Activated T-cell treated with anti-CD3 and anti-CD28 coated beads, Interleukin-2, amount 50 U/mL, for 72 hours (primary cell): ENCODE measurements at regions not wholly inside any gene's neighbourhood (a gene's known extent, or its start where the extent isn't known, plus 50 kb on each side); places are given as distances from the start of the nearest gene placed in this dataset.
"Not testable (repeated sequence)": the region's sequence is repeated elsewhere in the genome, so short reads cannot be mapped to it uniquely, and the experiment has no call there.

Source experiments
- ATAC-seq, 2 donors: fragments of 150-1000 bp; cut with Tn5 transposase; replicated peaks in 1 of 2; 2 replicates each; pipeline ENCODE4 v1.10.0; 2021; ENCODE audit warnings: moderate library complexity in 2 of 2, mild to moderate bottlenecking in 1 of 2
- DNase-seq, 2 donors: peaks; one replicate each; pipeline ENCODE4 v3.0.0; 2021 to 2022; ENCODE audit warnings: mixed read lengths in 1 of 2
- H3K27ac Mint-ChIP-seq: one replicate; pipeline ENCODE4 v1.8.0; 2022; ENCODE audit warnings: mild to moderate bottlenecking, moderate library complexity, mixed read lengths
- H3K27me3 Mint-ChIP-seq: one replicate; pipeline ENCODE4 v1.8.0; 2022; ENCODE audit warnings: low read depth, mixed read lengths
- H3K36me3 Mint-ChIP-seq, 2 donors: one replicate each; pipeline ENCODE4 v1.8.0; 2022; ENCODE audit warnings: mixed read lengths in 2 of 2, mild to moderate bottlenecking in 1 of 2; ENCODE audit not compliant: insufficient read depth in 2 of 2
- H3K4me1 Mint-ChIP-seq: one replicate; pipeline ENCODE4 v1.8.0; 2022; ENCODE audit warnings: low read depth, mixed read lengths
- H3K4me3 Mint-ChIP-seq, 2 donors: one replicate each; pipeline ENCODE4 v1.8.0; 2022; ENCODE audit warnings: mild to moderate bottlenecking in 2 of 2, mixed read lengths in 2 of 2, moderate library complexity in 2 of 2
- H3K9me3 Mint-ChIP-seq, 2 donors: one replicate each; pipeline ENCODE4 v1.8.0; 2022; ENCODE audit warnings: mixed read lengths in 2 of 2

DNA sequence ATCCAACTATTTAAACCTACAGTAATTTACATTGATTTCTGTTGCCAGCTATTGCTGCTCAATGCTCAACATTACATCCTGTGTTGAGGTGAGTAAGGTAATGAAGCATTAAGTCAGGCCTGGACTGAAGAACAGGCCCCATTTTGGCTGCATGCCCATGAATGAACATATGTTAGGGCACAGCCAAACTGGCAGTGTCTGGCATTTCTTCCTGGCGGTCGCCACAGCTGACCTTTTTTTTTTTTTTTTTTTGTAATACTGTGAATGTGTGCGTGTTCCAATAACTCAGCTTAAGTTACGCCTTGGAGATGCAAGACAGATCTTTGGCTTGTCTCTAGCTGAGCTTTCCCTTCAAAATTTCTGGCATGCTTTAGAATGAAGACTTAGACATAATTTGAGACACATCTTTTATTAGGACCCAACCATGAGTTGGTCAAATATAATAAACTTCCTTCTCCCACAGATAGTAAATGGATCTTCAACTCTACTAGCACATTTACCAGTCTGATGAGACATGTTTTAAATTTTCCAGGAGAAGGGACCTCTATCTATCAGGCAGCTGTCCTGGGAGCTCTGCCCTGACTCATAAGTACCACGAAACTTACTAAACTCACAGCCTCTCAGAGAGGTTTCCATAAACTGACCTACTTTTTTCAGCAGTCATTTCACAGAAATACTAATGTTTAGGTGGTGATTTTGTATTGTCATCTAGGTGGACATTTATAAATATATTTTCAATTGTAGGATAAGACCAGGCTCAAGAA is 341.1 kb upstream of the RUNX1 start:
- no peak for ATAC-seq
- H3K27me3 Mint-ChIP-seq, result peaks cover 5% of the 10 kb centered on the region
- H3K9me3 Mint-ChIP-seq, result peaks cover 4 to 7% of the 10 kb centered on the region in 2 donors
- no peak for DNase-seq
- peaks cover 2 to 15% of the 10 kb centered on the region in 2 donors for H3K36me3 Mint-ChIP-seq
- H3K4me1 Mint-ChIP-seq, result peaks cover 29% of the 10 kb centered on the region
- H3K27ac Mint-ChIP-seq, result no peak overlapping the region
- H3K4me3 Mint-ChIP-seq, result no peak overlapping the region

DNA sequence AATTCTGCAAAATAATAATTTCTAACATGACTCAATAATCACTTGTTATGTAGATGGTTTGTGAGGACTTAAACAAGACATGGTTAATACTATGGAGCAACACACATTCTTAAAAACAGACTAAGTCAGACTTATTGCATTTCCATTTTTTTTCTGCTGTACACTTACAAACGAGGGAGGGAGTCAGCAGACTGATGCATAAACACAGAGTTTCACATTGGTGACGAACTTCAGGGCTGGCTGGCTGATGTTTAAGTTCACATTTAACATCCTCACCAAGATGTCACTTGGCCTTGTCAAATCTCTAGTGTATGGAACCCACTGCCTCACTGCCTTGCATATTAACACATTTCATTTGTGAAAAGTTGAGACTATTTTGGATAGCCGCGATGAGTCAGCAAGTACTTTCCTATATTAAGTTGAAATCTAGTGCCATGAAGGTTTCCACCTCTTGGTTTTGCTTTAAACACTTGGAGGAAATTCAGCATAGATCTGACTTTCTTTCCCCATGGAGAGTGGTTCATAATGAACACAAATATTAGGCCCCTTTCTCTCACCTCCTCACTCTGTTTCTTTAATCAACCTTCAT is 337.5 kb upstream of the RUNX1 start:
- peak in 1 of 2 donors; percentile 45 for ATAC-seq
- Mint-ChIP-seq H3K36me3 (peaks cover 2 to 18% of the 10 kb centered on the region in 2 donors), H3K9me3 (peaks cover 6 to 13% of the 10 kb centered on the region in 2 donors), H3K4me1 (peaks cover 12% of the 10 kb centered on the region), H3K27ac (no peak overlapping the region), H3K4me3 (no peak overlapping the region), H3K27me3 (no peaks in the 10 kb centered on the region)
- no peak for DNase-seq

DNA sequence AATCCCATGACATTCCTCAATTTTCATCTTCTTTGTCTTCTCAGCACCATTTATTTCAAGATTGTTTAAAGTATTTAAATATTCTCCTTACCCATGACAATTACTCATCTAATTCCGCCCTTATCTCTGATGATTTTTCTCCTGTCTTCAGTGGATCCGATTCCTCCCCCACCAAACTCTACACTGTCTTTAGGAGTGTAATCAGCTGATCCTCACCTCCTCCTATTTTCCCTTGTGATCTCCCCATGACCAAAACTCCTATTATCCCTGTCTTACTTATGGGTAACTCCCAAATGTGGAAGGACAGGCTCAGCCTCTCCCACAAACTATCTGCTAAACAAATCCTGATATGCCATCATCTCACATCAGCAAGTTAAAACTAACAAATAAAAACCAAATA is 335.3 kb upstream of the RUNX1 start:
- Mint-ChIP-seq H3K27ac (no peak overlapping the region), H3K9me3 (peaks cover 6 to 10% of the 10 kb centered on the region in 2 donors), H3K27me3 (no peaks in the 10 kb centered on the region), H3K4me1 (no peaks in the 10 kb centered on the region), H3K36me3 (peaks cover 2 to 14% of the 10 kb centered on the region in 2 donors), H3K4me3 (no peak overlapping the region)
- DNase-seq (no peak), ATAC-seq (no peak)

DNA sequence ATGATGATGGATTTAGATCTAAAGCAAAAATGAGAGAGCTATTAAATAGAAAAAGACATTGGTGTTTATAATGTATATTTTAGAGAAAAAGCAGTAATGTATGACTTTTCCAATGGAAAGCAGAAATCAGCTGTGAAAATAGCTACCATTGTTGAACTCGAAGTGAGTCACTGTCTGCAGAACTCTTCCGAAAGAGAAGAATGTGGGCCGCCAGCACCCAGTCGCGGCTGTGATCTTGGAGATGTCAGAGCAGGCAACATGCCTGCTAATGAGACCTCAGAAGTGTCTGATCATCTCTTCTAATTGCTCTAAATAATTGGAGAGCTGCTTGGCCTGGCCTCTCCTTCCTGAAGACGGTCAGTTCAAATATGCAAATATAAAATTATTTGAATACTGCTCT is 333.6 kb upstream of the RUNX1 start:
- Mint-ChIP-seq H3K27me3 (peaks cover under 1% of the 10 kb centered on the region), H3K4me3 (no peak overlapping the region), H3K4me1 (no peaks in the 10 kb centered on the region), H3K9me3 (peaks cover 2 to 6% of the 10 kb centered on the region in 2 donors), H3K27ac (no peak overlapping the region), H3K36me3 (peaks cover 0 to 3% of the 10 kb centered on the region in 2 donors)
- no peak for ATAC-seq
- DNase-seq, result no peak

DNA sequence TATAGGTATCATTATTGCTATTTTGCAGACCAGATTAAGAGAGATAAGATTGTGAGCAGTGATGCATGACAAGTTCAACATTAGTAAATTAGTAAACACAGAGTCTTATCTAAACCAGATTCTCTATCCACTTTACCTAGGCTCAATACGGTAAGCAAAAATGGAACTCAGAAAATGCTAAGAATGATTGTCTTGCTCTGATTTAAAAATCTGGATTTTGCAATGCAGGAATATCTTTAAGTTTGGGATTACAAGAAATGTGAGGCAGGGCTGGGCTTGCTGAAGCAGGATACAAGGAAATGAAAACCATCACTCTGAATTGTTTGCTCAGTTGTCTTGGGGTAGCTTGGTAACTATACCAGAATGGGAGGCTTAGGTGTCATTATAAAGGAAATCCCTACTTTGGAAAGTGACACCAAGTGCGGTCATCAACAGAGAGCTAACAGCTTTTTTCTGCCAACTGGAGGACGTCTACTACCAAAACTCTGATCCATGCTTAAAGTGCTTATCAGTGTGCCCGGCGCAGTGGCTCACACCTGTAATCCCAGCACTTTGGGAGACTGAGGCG is 332.7 kb upstream of the RUNX1 start:
- Mint-ChIP-seq H3K36me3 (peaks cover 0 to 3% of the 10 kb centered on the region in 2 donors), H3K27me3 (peaks cover 5% of the 10 kb centered on the region), H3K4me1 (no peaks in the 10 kb centered on the region), H3K27ac (no peak overlapping the region), H3K9me3 (peaks cover 2 to 6% of the 10 kb centered on the region in 2 donors), H3K4me3 (no peak overlapping the region)
- DNase-seq, result no peak
- ATAC-seq, result no peak

DNA sequence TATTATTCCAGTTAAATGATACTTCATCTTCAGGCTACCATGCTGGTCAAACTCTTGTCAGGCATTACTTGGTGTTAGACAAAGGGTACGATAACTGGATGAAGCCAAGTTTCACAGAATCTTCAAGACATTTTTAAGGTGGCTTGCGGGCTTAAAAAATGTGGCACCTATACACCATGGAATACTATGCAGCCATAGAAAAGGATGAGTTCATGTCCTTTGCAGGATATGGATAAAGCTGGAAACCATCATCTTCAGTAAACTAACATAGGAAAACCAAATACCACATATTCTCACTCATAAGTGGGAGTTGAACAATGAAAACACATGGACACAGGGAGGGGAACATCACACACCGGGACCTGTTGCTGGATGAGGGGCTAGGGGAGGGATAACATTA is 331.2 kb upstream of the RUNX1 start:
- not testable (repeated sequence) for H3K27me3 Mint-ChIP-seq, H3K27ac Mint-ChIP-seq, H3K36me3 Mint-ChIP-seq, DNase-seq, H3K4me1 Mint-ChIP-seq, H3K9me3 Mint-ChIP-seq, ATAC-seq, H3K4me3 Mint-ChIP-seq

DNA sequence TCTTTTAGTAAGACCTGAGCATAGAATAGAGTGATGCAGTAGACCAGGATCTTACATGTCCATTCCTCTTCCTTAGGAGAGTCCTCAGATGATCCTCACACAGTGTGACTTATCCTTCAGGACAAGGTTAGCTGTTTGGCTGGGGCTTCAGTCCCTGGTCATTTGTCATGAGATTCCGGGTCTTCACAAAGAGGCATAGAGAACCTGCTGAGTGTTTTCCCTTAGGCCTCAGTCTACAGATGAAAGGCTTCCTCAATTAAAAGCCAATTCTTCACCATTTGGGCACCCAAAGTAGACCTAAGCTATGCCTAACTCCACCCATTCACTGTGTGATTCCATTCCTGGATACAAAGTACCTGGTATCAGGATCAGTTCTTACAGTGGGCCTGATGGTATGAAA is 329.8 kb upstream of the RUNX1 start:
- Mint-ChIP-seq H3K27ac (no peak overlapping the region), H3K4me1 (peaks cover 6% of the 10 kb centered on the region), H3K27me3 (peaks cover 5% of the 10 kb centered on the region), H3K4me3 (no peak overlapping the region), H3K9me3 (peaks cover 2% of the 10 kb centered on the region in 2 donors), H3K36me3 (no peaks in the 10 kb centered on the region)
- ATAC-seq, result no peak
- DNase-seq, result no peak

DNA sequence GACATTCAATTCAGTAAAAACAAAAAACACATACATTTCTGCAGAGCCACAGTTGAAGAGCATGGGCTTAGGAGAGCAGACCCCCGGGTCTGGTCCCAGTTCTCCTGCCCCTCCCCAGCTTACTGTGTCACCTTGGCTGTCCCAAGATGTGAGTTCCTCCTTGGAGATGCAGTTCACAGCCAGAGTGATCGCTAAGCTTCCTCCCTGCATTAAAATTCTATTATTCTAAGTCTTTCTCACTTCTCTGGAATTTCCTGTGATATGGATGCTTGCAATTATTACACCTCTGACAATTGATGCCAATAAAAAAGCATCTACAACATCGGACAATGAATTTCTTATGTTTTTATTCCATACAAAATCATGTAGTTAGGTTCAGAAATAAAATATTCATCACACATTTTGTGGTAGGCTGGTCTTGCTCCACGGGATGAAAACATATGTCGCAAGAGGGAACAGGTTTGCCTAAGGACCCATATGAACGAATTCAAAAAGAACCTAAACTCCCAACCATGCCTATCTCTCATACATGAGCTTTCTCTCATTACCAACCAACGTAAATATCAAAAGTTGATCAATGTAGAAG is 328.5 kb upstream of the RUNX1 start:
- DNase-seq (no peak), ATAC-seq (no peak)
- H3K27me3 Mint-ChIP-seq, result peaks cover 5% of the 10 kb centered on the region
- no peak overlapping the region for H3K27ac Mint-ChIP-seq
- no peaks in the 10 kb centered on the region for H3K36me3 Mint-ChIP-seq
- H3K4me1 Mint-ChIP-seq, result peaks cover 6% of the 10 kb centered on the region
- no peaks in the 10 kb centered on the region for H3K9me3 Mint-ChIP-seq
- H3K4me3 Mint-ChIP-seq, result no peak overlapping the region

DNA sequence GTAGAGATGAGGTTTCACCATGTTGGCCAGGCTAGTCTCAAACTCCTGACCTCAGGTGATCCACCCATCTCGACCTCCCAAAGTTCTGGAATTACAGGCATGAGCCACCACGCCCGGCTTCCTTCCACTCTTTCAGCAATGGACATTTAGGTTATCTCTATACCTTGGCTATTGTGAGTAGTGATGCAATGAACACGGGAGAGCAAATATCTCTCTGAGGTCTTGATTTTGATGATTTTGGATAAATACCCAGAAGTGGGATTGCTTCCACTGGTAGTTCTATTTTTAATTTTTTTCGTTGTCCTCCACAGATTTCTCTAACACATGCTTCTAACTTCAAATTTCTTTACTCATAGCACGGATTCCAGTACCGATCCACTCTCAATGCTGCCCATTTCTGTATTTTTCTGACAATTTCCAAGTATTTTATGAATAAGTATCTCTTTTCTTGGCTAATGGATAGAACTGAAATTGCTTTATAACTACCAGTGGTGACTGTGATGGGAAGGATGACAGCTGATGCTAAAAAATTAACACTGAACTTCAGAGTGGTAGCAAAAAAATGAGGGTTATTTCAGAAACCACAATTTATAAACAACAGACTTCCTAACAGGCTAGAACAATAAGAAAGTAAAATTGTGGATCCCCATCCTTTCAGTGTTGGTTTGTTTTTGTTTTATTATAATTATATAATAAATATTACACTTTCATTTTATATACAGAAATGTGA is 327.5 kb upstream of the RUNX1 start:
- no peak overlapping the region for H3K4me3 Mint-ChIP-seq
- H3K9me3 Mint-ChIP-seq, result no peaks in the 10 kb centered on the region
- H3K4me1 Mint-ChIP-seq, result peaks cover 6% of the 10 kb centered on the region
- H3K27ac Mint-ChIP-seq, result no peak overlapping the region
- no peaks in the 10 kb centered on the region for H3K36me3 Mint-ChIP-seq
- ATAC-seq (no peak), DNase-seq (no peak)
- peaks cover 5% of the 10 kb centered on the region for H3K27me3 Mint-ChIP-seq

DNA sequence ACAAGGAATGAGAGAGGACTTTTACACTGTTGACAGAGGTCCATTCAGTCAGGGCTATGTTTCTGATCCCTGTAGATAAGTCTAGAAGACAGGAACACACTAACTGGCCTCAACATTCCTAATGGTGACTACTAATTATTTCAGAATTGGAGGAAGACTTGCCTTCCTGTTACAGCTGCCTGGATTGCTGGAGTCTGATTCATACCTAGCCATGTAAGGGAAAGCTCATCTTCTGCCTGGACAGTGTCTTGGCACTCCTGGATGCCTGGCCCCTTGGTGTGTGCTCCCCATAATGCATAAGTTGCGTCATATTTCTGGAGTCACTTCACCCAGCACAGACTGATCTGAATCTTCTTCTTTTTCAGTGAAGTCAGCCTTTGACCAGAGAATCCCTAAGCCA is 326.0 kb upstream of the RUNX1 start:
- H3K27me3 Mint-ChIP-seq, result peaks cover 5% of the 10 kb centered on the region
- ATAC-seq (no peak), DNase-seq (no peak)
- H3K4me3 Mint-ChIP-seq, result no peak overlapping the region
- peaks cover 6% of the 10 kb centered on the region for H3K4me1 Mint-ChIP-seq
- no peak overlapping the region for H3K27ac Mint-ChIP-seq
- no peaks in the 10 kb centered on the region for H3K9me3 Mint-ChIP-seq
- H3K36me3 Mint-ChIP-seq, result no peaks in the 10 kb centered on the region

DNA sequence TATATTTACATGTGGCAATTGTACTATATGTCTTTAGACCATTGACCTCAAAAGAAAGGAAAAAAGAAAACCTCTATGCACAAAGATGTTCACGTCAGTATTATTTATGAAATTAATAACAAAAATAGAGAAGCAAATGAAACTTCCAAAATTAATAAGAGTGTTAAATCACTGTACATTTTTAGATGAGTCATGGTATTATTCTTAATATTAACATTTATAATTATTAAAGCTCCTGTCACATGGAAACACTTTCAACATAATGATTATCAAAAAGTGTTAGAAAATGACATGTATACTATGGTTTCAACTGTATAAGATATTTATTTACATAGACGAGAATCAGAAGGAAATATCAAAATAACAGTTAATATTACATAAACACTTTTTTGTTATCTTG is 324.9 kb upstream of the RUNX1 start:
- H3K36me3 Mint-ChIP-seq, result no peaks in the 10 kb centered on the region
- H3K27ac Mint-ChIP-seq, result no peak overlapping the region
- no peak overlapping the region for H3K4me3 Mint-ChIP-seq
- H3K27me3 Mint-ChIP-seq, result peaks cover 5% of the 10 kb centered on the region
- DNase-seq, result no peak
- H3K4me1 Mint-ChIP-seq, result peaks cover 6% of the 10 kb centered on the region
- H3K9me3 Mint-ChIP-seq, result no peaks in the 10 kb centered on the region
- ATAC-seq, result no peak

DNA sequence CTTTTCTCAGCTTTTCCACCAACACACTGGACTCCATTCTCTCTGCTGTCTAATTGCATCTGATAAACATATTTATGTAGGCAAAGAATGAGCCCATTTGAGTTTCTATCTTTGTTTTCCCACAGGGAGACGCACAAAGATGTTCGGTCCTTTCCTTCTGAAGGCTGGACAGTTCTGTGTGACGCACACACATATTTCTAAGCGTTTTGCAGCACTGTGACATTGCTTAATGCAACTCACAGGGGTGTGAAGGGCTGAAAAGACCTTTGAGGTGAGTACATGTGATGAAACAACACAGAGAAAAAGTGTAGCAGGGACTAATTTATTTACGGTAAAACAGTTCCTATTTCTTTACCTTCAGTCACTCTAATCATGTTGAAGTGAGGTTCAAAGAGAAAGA is 323.1 kb upstream of the RUNX1 start:
- Mint-ChIP-seq H3K27ac (no peak overlapping the region), H3K4me1 (peaks cover 6% of the 10 kb centered on the region), H3K36me3 (no peaks in the 10 kb centered on the region), H3K4me3 (no peak overlapping the region), H3K27me3 (no peaks in the 10 kb centered on the region), H3K9me3 (no peaks in the 10 kb centered on the region)
- DNase-seq (no peak), ATAC-seq (no peak)

DNA sequence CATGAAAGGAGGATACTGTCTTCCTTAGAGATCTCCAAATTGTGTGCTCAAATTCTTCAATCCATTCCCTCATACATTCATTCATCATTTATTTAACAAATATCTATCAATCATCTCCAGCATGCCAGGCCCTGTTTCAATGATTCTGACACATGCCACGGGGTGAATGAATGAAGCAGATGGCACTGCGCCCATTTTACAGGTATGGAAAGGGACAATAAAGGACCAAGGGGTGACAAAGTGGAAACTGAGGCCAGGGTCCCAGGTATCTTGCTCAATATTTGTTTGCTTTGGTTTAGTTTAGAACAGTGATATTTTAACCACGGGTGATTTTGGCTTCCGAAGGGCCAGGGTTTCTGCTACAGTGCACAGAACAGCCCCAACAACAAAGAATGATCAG is 321.6 kb upstream of the RUNX1 start:
- no peak overlapping the region for H3K27ac Mint-ChIP-seq
- peaks cover 2% of the 10 kb centered on the region for H3K4me1 Mint-ChIP-seq
- no peak for DNase-seq
- H3K36me3 Mint-ChIP-seq, result no peaks in the 10 kb centered on the region
- H3K9me3 Mint-ChIP-seq, result no peaks in the 10 kb centered on the region
- H3K4me3 Mint-ChIP-seq, result no peak overlapping the region
- no peak for ATAC-seq
- H3K27me3 Mint-ChIP-seq, result no peaks in the 10 kb centered on the region
